ENCODE measurements at regions not wholly inside any gene's neighbourhood (a gene's known extent, or its start where the extent isn't known, plus 50 kb on each side); places are given as distances from the start of the nearest gene placed in this dataset.

GRCh38 chr20:4324611-4325243 lies 75.6 kb upstream of the ADRA1D start:
- no peak for TF ChIP-seq GABPA (IDR thresholded peaks at IDR 0.05; ENCODE audit: low read depth)
- TF ChIP-seq, protein P1, sequence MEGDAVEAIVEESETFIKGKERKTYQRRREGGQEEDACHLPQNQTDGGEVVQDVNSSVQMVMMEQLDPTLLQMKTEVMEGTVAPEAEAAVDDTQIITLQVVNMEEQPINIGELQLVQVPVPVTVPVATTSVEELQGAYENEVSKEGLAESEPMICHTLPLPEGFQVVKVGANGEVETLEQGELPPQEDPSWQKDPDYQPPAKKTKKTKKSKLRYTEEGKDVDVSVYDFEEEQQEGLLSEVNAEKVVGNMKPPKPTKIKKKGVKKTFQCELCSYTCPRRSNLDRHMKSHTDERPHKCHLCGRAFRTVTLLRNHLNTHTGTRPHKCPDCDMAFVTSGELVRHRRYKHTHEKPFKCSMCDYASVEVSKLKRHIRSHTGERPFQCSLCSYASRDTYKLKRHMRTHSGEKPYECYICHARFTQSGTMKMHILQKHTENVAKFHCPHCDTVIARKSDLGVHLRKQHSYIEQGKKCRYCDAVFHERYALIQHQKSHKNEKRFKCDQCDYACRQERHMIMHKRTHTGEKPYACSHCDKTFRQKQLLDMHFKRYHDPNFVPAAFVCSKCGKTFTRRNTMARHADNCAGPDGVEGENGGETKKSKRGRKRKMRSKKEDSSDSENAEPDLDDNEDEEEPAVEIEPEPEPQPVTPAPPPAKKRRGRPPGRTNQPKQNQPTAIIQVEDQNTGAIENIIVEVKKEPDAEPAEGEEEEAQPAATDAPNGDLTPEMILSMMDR (IDR thresholded peaks at IDR 0.05) = no peak
- TF ChIP-seq REST (IDR thresholded peaks at IDR 0.05; ENCODE audit: low read depth, low read length) = no peak
- TF ChIP-seq RAD21 (IDR thresholded peaks at IDR 0.05; ENCODE audit: low read length) = no peak

All from SK-N-SH (cell line).